Testis (tissue), 2 donors: ENCODE measurements at regions not wholly inside any gene's neighbourhood (a gene's known extent, or its start where the extent isn't known, plus 50 kb on each side); places are given as distances from the start of the nearest gene placed in this dataset.

Source experiments
- POLR2A ChIP-seq: fragments of 450-650 bp; IDR thresholded peaks from one replicate; pipeline ENCODE4 v1.6.1; 2017; ENCODE audit warnings: antibody characterized with exemption, mild to moderate bottlenecking, moderate library complexity
- TF ChIP-seq, protein P1 (sequence below), 3 experiments: fragments of 450-650 bp in 2 of 3; fragments of 200-600 bp in 1 of 3; sonication (generic) in 1 of 3; IDR thresholded peaks; one replicate each; pipeline ENCODE4 v1.5.1; 2016 to 2019; ENCODE audit warnings: antibody characterized with exemption in 3 of 3, mild to moderate bottlenecking in 2 of 3, moderate library complexity in 1 of 3

DNA sequence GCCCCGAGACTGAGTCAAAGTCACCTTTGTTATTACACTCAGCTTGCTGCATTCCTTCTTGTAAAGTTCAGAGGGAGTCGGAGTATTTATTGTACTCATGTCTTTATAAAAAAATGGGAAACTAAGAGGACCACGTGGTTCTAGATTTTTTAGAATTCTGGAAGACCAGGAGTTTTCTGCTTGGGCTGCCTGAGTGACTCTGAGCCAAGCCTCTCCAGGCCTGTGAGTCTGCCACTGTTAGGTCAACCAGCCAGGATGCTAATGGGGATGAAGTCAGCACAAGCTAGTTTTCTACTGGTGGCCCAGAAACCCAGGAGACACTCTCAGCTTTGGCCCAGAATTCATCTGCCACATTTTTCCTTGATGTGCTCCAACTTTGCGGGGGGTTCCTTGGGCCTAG is 453.5 kb upstream of the SULF2 start:
- TF ChIP-seq POLR2A: no peak
- TF ChIP-seq, protein P1, sequence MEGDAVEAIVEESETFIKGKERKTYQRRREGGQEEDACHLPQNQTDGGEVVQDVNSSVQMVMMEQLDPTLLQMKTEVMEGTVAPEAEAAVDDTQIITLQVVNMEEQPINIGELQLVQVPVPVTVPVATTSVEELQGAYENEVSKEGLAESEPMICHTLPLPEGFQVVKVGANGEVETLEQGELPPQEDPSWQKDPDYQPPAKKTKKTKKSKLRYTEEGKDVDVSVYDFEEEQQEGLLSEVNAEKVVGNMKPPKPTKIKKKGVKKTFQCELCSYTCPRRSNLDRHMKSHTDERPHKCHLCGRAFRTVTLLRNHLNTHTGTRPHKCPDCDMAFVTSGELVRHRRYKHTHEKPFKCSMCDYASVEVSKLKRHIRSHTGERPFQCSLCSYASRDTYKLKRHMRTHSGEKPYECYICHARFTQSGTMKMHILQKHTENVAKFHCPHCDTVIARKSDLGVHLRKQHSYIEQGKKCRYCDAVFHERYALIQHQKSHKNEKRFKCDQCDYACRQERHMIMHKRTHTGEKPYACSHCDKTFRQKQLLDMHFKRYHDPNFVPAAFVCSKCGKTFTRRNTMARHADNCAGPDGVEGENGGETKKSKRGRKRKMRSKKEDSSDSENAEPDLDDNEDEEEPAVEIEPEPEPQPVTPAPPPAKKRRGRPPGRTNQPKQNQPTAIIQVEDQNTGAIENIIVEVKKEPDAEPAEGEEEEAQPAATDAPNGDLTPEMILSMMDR (IDR thresholded peaks at IDR 0.05): no peak
